ENCODE measurements at regions not wholly inside any gene's neighbourhood (a gene's known extent, or its start where the extent isn't known, plus 50 kb on each side); places are given as distances from the start of the nearest gene placed in this dataset.

DNA sequence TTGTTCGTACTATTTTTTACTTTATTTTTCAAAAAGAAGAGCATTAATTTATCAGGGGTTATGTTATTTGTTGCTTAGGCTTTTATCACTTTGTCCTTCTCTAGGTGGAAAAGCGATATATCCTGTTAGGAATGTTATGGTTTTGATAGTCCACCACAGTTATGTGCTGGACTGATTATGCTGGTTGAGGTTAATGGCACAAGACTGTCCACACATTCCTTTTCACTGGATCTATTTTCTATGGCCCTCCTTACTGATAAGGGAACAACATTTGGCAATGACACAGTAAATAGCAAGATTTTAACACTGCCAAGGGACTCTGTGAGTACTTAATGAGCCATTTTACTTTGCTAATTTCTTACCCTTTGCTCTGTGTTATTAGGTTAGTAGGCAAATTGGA, 1212.3 kb downstream of the NXPH1 start:
- FAIRE-seq: no peak
- TF ChIP-seq, protein P1, sequence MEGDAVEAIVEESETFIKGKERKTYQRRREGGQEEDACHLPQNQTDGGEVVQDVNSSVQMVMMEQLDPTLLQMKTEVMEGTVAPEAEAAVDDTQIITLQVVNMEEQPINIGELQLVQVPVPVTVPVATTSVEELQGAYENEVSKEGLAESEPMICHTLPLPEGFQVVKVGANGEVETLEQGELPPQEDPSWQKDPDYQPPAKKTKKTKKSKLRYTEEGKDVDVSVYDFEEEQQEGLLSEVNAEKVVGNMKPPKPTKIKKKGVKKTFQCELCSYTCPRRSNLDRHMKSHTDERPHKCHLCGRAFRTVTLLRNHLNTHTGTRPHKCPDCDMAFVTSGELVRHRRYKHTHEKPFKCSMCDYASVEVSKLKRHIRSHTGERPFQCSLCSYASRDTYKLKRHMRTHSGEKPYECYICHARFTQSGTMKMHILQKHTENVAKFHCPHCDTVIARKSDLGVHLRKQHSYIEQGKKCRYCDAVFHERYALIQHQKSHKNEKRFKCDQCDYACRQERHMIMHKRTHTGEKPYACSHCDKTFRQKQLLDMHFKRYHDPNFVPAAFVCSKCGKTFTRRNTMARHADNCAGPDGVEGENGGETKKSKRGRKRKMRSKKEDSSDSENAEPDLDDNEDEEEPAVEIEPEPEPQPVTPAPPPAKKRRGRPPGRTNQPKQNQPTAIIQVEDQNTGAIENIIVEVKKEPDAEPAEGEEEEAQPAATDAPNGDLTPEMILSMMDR (optimal IDR thresholded peaks at IDR 0.05 in 1 of 3, IDR thresholded peaks at IDR 0.05 in 1 of 3, conservative IDR thresholded peaks at IDR 0.05 in 1 of 3; ENCODE audit: extremely low read depth in 1 of 3, insufficient read depth in 2 of 3, low read length in 3 of 3): no peak
- TF ChIP-seq EZH2 (IDR thresholded peaks at IDR 0.05; ENCODE audit: low read length): no peak
- Histone ChIP-seq H3K4me2 (ENCODE audit: control insufficient read depth, extremely low read depth, insufficient read depth, low read depth, low read length) (no peak overlapping the region), H3K27me3 (ENCODE audit: control insufficient read depth, extremely low read depth, insufficient read depth, low read length) (no peaks in the 10 kb centered on the region), H3K36me3 (ENCODE audit: control insufficient read depth in 2 of 2, extremely low read depth in 1 of 2, insufficient read depth in 2 of 2, low read length in 2 of 2) (no peaks in the 10 kb centered on the region), H3K9me1 (ENCODE audit: control insufficient read depth, extremely low read depth, insufficient read depth, low read length) (no peaks in the 10 kb centered on the region), H4K20me1 (ENCODE audit: control insufficient read depth, extremely low read depth, insufficient read depth, low read length) (no peaks in the 10 kb centered on the region), H3K79me2 (ENCODE audit: control insufficient read depth, insufficient read depth, low read length) (no peaks in the 10 kb centered on the region), H3K4me3 (ENCODE audit: control insufficient read depth in 2 of 3, extremely low read depth in 1 of 3, insufficient read depth in 2 of 3, low read depth in 1 of 3, low read length in 3 of 3) (no peak overlapping the region), H3K4me1 (ENCODE audit: control insufficient read depth, extremely low read depth, insufficient read depth, low read length) (no peaks in the 10 kb centered on the region), H3K27ac (ENCODE audit: control insufficient read depth, insufficient read depth, low read length) (no peak overlapping the region), H3K9me3 (ENCODE audit: control insufficient read depth, low read depth, low read length) (no peaks in the 10 kb centered on the region), H3K9ac (ENCODE audit: control insufficient read depth, extremely low read depth, insufficient read depth, low read length) (no peak overlapping the region), H2AFZ (ENCODE audit: control insufficient read depth, low read length) (no peak overlapping the region)
- no peak for DNase-seq (ENCODE audit: low read depth, low spot score)
- dilution Hi-C loops (cut with MboI; ENCODE audit: extremely low pct_ligation_motif_present, low sequenced_read_pairs): no loop called here

DNA sequence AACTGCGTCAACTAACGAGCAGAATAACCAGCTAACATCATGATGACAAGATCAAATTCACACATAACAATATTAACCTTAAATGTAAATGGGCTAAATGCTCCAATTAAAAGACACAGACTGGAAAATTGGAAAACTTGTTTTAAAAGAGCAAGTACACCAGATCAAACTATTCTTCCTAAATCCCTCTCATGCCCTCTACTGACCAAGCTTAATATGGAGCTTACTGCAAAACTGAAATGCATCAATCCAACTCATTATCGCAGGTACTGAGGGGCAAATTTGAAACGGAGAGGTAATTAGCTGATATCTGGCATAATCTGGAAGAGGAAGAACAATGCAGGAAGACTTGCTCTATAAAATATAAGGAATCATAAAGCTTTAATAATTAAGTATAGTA, 1223.8 kb downstream of the NXPH1 start:
- Histone ChIP-seq H3K9me3 (ENCODE audit: control insufficient read depth, low read depth, low read length) (no peaks in the 10 kb centered on the region), H3K4me2 (ENCODE audit: control insufficient read depth, extremely low read depth, insufficient read depth, low read depth, low read length) (no peak overlapping the region), H4K20me1 (ENCODE audit: control insufficient read depth, extremely low read depth, insufficient read depth, low read length) (no peaks in the 10 kb centered on the region), H3K27me3 (ENCODE audit: control insufficient read depth, extremely low read depth, insufficient read depth, low read length) (no peaks in the 10 kb centered on the region), H3K9ac (ENCODE audit: control insufficient read depth, extremely low read depth, insufficient read depth, low read length) (no peak overlapping the region), H3K79me2 (ENCODE audit: control insufficient read depth, insufficient read depth, low read length) (no peaks in the 10 kb centered on the region), H3K36me3 (ENCODE audit: control insufficient read depth in 2 of 2, extremely low read depth in 1 of 2, insufficient read depth in 2 of 2, low read length in 2 of 2) (no peaks in the 10 kb centered on the region), H3K9me1 (ENCODE audit: control insufficient read depth, extremely low read depth, insufficient read depth, low read length) (no peaks in the 10 kb centered on the region), H2AFZ (ENCODE audit: control insufficient read depth, low read length) (no peak overlapping the region), H3K4me3 (ENCODE audit: control insufficient read depth in 2 of 3, extremely low read depth in 1 of 3, insufficient read depth in 2 of 3, low read depth in 1 of 3, low read length in 3 of 3) (no peak overlapping the region), H3K27ac (ENCODE audit: control insufficient read depth, insufficient read depth, low read length) (no peak overlapping the region), H3K4me1 (ENCODE audit: control insufficient read depth, extremely low read depth, insufficient read depth, low read length) (no peaks in the 10 kb centered on the region)
- dilution Hi-C loops (cut with MboI; ENCODE audit: extremely low pct_ligation_motif_present, low sequenced_read_pairs): no loop called here
- no peak for FAIRE-seq
- no peak for DNase-seq (ENCODE audit: low read depth, low spot score)
- no peak for TF ChIP-seq EZH2 (IDR thresholded peaks at IDR 0.05; ENCODE audit: low read length)
- TF ChIP-seq, protein P1 (optimal IDR thresholded peaks at IDR 0.05 in 1 of 3, IDR thresholded peaks at IDR 0.05 in 1 of 3, conservative IDR thresholded peaks at IDR 0.05 in 1 of 3; ENCODE audit: extremely low read depth in 1 of 3, insufficient read depth in 2 of 3, low read length in 3 of 3): no peak

All from keratinocyte (primary cell).